CD4-positive, alpha-beta T cell (primary cell): ENCODE measurements at regions not wholly inside any gene's neighbourhood (a gene's known extent, or its start where the extent isn't known, plus 50 kb on each side); places are given as distances from the start of the nearest gene placed in this dataset.

Source experiments
- ATAC-seq: fragments of 200-7000 bp; cut with Tn5 transposase; one replicate; pipeline ENCODE4 v1.10.0; 2022; ENCODE audit warnings: mild to moderate bottlenecking; ENCODE audit not compliant: poor library complexity
- CTCF ChIA-PET: fragments of 350-600 bp; sonication (Branson Sonifier 250); formaldehyde crosslinking; loops from one replicate; lab custom pipeline; 2021; ENCODE audit warnings: antibody characterized with exemption, inconsistent platforms; lab: Charles Lee
- POLR2A ChIA-PET: fragments of 350-600 bp; sonication (Branson Sonifier 250); formaldehyde crosslinking; loops from one replicate; lab custom pipeline; 2021; ENCODE audit warnings: antibody characterized with exemption, inconsistent platforms; lab: Charles Lee
- DNase-seq, 14 experiments: peaks; one replicate each; pipeline ENCODE4 v3.0.0-alpha.2; 2013 to 2020; ENCODE audit warnings: mixed read lengths in 2 of 14
- H3K27ac ChIP-seq, 2 donors: one replicate each; pipeline versions ENCODE4 v1.5.1 to v1.7.0; 2013; ENCODE audit warnings: low read length in 2 of 2, low read depth in 1 of 2, mild to moderate bottlenecking in 1 of 2
- H3K27me3 ChIP-seq, 2 experiments: 1 replicate in 1 of 2; 2 replicates in 1 of 2; pipeline versions ENCODE4 v1.6.1 to v1.7.0; 2013; ENCODE audit warnings: low read length in 2 of 2, control low read depth in 1 of 2, mild to moderate bottlenecking in 1 of 2, moderate library complexity in 1 of 2; ENCODE audit not compliant: insufficient read depth in 2 of 2, control insufficient read depth in 1 of 2
- H3K36me3 ChIP-seq: one replicate; pipeline ENCODE4 v1.6.1; 2013; ENCODE audit warnings: low read length, control low read depth; ENCODE audit not compliant: insufficient read depth
- H3K4me1 ChIP-seq: one replicate; pipeline ENCODE4 v1.6.1; 2013; ENCODE audit warnings: low read length, control low read depth; ENCODE audit not compliant: insufficient read depth
- H3K4me3 ChIP-seq: one replicate; pipeline ENCODE4 v1.5.1; 2013; ENCODE audit warnings: mild to moderate bottlenecking, low read length, moderate library complexity
- H3K9me3 ChIP-seq, 2 experiments: 1 replicate in 1 of 2; 2 replicates in 1 of 2; pipeline versions ENCODE4 v1.6.1 to v1.7.0; 2013; ENCODE audit warnings: low read length in 2 of 2, mild to moderate bottlenecking in 2 of 2, control low read depth in 1 of 2, moderate library complexity in 1 of 2; ENCODE audit not compliant: control insufficient read depth in 1 of 2, insufficient read depth in 1 of 2
- H3K27ac Mint-ChIP-seq: one replicate; pipeline ENCODE4 v1.8.0; 2020; ENCODE audit warnings: mixed read lengths
- H3K27me3 Mint-ChIP-seq: one replicate; pipeline ENCODE4 v1.8.0; 2021; ENCODE audit warnings: mixed read lengths
- H3K36me3 Mint-ChIP-seq: one replicate; pipeline ENCODE4 v1.8.0; 2021; ENCODE audit warnings: low read depth, mixed read lengths
- H3K4me1 Mint-ChIP-seq: one replicate; pipeline ENCODE4 v1.8.0; 2021; ENCODE audit warnings: low read depth, mixed read lengths
- H3K4me3 Mint-ChIP-seq: one replicate; pipeline ENCODE4 v1.8.0; 2020; ENCODE audit warnings: mild to moderate bottlenecking, mixed read lengths
- H3K9me3 Mint-ChIP-seq: one replicate; pipeline ENCODE4 v1.8.0; 2020; ENCODE audit warnings: mixed read lengths
- CTCF ChIP-seq: fragments of 200-600 bp; IDR thresholded peaks from one replicate; pipeline ENCODE4 v1.8.0; 2022; ENCODE audit warnings: antibody characterized with exemption, mild to moderate bottlenecking
- intact Hi-C, 2 experiments: fragments of 100-400 bp; cut with DNase I in 1 of 2; cut with micrococcal nuclease in 1 of 2; formaldehyde crosslinking; loops; one replicate each; pipeline versions ENCODE4 v1.15.1 to v1.9.0; 2023 to 2025; cut with DNase I, micrococcal nuclease

DNA sequence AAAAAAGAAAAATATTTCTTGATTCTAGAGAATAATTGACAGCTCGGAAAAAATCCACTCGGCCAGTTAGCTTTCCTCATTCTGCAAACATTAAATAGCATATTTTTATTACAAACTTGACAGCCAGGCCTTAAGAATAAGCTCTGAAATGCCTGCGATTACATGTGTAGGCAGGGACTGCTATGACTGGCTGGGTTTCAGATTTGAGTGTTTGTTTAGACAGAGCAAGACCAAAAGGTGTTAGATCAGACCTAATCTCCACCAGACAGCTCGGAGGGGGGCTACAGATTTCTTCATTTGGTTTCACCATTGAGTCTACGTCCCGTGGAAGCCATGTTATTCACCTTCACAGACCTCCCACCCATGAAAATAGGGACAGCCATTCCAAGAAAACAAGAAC, 192.1 kb upstream of the ADAMTS5 start:
- Mint-ChIP-seq H3K9me3 (peaks cover 2% of the 10 kb centered on the region), H3K36me3 (no peaks in the 10 kb centered on the region), H3K27ac (no peak overlapping the region), H3K4me3 (no peak overlapping the region), H3K27me3 (no peaks in the 10 kb centered on the region), H3K4me1 (no peaks in the 10 kb centered on the region)
- ChIA-PET CTCF (no interaction called here), POLR2A (no interaction called here)
- intact Hi-C loops, result no loop called here
- Histone ChIP-seq H3K27ac (no peak overlapping the region), H3K4me3 (no peak overlapping the region), H3K4me1 (no peaks in the 10 kb centered on the region), H3K9me3 (no peaks in the 10 kb centered on the region), H3K27me3 (no peaks in the 10 kb centered on the region), H3K36me3 (no peaks in the 10 kb centered on the region)
- ATAC-seq (no peak), DNase-seq (no peak)
- no peak for TF ChIP-seq CTCF

GRCh38 chr21:27157097-27157496, 190.2 kb upstream of the ADAMTS5 start:
- ATAC-seq (no peak), DNase-seq (no peak)
- no peaks in the 10 kb centered on the region for H3K9me3 ChIP-seq
- intact Hi-C loops, result no loop called here
- H3K36me3 ChIP-seq, result no peaks in the 10 kb centered on the region
- H3K4me1 Mint-ChIP-seq, result no peaks in the 10 kb centered on the region
- no peaks in the 10 kb centered on the region for H3K27me3 Mint-ChIP-seq
- CTCF ChIA-PET, result no interaction called here
- H3K9me3 Mint-ChIP-seq, result peaks cover 4% of the 10 kb centered on the region
- no peak overlapping the region for H3K4me3 ChIP-seq
- no peak for TF ChIP-seq CTCF
- H3K4me1 ChIP-seq, result no peaks in the 10 kb centered on the region
- no peak overlapping the region for H3K4me3 Mint-ChIP-seq
- no peaks in the 10 kb centered on the region for H3K27me3 ChIP-seq
- H3K36me3 Mint-ChIP-seq, result no peaks in the 10 kb centered on the region
- POLR2A ChIA-PET, result no interaction called here
- no peak overlapping the region for H3K27ac Mint-ChIP-seq
- no peak overlapping the region for H3K27ac ChIP-seq

GRCh38 chr21:27156666-27157065, 189.8 kb upstream of the ADAMTS5 start:
- TF ChIP-seq CTCF, result no peak
- no peak overlapping the region for H3K27ac ChIP-seq
- ChIA-PET POLR2A (no interaction called here), CTCF (no interaction called here)
- H3K27me3 Mint-ChIP-seq, result no peaks in the 10 kb centered on the region
- no peaks in the 10 kb centered on the region for H3K27me3 ChIP-seq
- intact Hi-C loops, result no loop called here
- DNase-seq (no peak), ATAC-seq (no peak)
- H3K4me3 Mint-ChIP-seq, result no peak overlapping the region
- H3K4me1 Mint-ChIP-seq, result no peaks in the 10 kb centered on the region
- H3K4me1 ChIP-seq, result no peaks in the 10 kb centered on the region
- H3K27ac Mint-ChIP-seq, result no peak overlapping the region
- H3K4me3 ChIP-seq, result no peak overlapping the region
- peaks cover 4% of the 10 kb centered on the region for H3K9me3 Mint-ChIP-seq
- H3K36me3 Mint-ChIP-seq, result no peaks in the 10 kb centered on the region
- H3K36me3 ChIP-seq, result no peaks in the 10 kb centered on the region
- no peaks in the 10 kb centered on the region for H3K9me3 ChIP-seq
